PC-3 (cell line): ENCODE measurements at regions not wholly inside any gene's neighbourhood (a gene's known extent, or its start where the extent isn't known, plus 50 kb on each side); places are given as distances from the start of the nearest gene placed in this dataset.

Source experiments
- EZH2 ChIP-seq: fragments of 300-600 bp; sonication (generic); IDR thresholded peaks from one replicate; pipeline ENCODE4 v1.6.1; 2017; ENCODE audit warnings: antibody characterized with exemption, mild to moderate bottlenecking, low read length; ENCODE audit not compliant: unreplicated experiment
- EZH2phosphoT487 ChIP-seq: fragments of 300-600 bp; sonication (generic); IDR thresholded peaks from 2 replicates; pipeline ENCODE4 v1.6.1; 2018; ENCODE audit warnings: mild to moderate bottlenecking, antibody characterized with exemption, low read length, borderline replicate concordance
- TF ChIP-seq, protein P1 (sequence below): fragments of 300-600 bp; sonication (generic); conservative IDR thresholded peaks from 2 replicates; pipeline ENCODE4 v1.5.1; 2017; ENCODE audit warnings: antibody characterized with exemption, low read depth, mild to moderate bottlenecking, low read length

DNA sequence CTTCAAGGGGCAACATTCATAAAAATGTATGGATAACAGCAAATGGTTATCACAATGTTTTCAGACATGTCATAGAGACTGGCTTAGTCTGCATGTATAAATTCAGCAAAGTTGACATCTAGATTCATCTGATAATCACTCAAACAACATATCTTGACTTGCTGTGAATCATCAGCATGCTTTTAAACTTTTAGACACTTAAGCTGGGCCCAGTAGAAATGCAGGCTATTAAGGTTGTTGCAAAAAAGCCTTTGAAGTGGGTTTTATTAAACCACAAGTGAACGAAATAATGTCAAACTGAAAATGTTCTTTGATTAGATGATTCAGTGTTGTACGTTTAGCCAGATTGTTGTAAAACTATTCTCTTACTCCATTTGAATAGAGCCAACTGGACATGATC lies 759.6 kb downstream of the NXPH1 start:
- TF ChIP-seq, protein P1, sequence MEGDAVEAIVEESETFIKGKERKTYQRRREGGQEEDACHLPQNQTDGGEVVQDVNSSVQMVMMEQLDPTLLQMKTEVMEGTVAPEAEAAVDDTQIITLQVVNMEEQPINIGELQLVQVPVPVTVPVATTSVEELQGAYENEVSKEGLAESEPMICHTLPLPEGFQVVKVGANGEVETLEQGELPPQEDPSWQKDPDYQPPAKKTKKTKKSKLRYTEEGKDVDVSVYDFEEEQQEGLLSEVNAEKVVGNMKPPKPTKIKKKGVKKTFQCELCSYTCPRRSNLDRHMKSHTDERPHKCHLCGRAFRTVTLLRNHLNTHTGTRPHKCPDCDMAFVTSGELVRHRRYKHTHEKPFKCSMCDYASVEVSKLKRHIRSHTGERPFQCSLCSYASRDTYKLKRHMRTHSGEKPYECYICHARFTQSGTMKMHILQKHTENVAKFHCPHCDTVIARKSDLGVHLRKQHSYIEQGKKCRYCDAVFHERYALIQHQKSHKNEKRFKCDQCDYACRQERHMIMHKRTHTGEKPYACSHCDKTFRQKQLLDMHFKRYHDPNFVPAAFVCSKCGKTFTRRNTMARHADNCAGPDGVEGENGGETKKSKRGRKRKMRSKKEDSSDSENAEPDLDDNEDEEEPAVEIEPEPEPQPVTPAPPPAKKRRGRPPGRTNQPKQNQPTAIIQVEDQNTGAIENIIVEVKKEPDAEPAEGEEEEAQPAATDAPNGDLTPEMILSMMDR, result no peak
- no peak for TF ChIP-seq EZH2
- TF ChIP-seq EZH2phosphoT487, result no peak
